Keratinocyte (primary cell): ENCODE measurements at regions not wholly inside any gene's neighbourhood (a gene's known extent, or its start where the extent isn't known, plus 50 kb on each side); places are given as distances from the start of the nearest gene placed in this dataset.

Experiments
- DNase-seq: peaks from one replicate; pipeline ENCODE4 v3.0.0-alpha.2; 2011; ENCODE audit warnings: low read depth, missing footprints, low spot score
- FAIRE-seq: peaks from 2 replicates; lab custom pipeline; 2011; peaks lifted over from hg19 to GRCh38; lab: Jason Lieb, UNC
- H2AFZ ChIP-seq: 2 replicates; pipeline ENCODE4 v1.6.0; 2012; ENCODE audit warnings: low read length, control low read depth, inconsistent platforms; ENCODE audit not compliant: control insufficient read depth
- H3K27ac ChIP-seq: 2 replicates; pipeline ENCODE4 v1.5.1; 2011; ENCODE audit warnings: low read length; ENCODE audit not compliant: control insufficient read depth, insufficient read depth
- H3K27me3 ChIP-seq: 3 replicates; pipeline ENCODE4 v1.6.0; 2011; ENCODE audit warnings: low read length; ENCODE audit not compliant: control insufficient read depth, insufficient read depth; ENCODE audit errors: extremely low read depth
- H3K36me3 ChIP-seq, 2 experiments: 2 replicates in 1 of 2; 3 replicates in 1 of 2; pipeline ENCODE4 v1.5.1; 2011; ENCODE audit warnings: low read length in 2 of 2, mild to moderate bottlenecking in 1 of 2; ENCODE audit not compliant: control insufficient read depth in 2 of 2, insufficient read depth in 2 of 2; ENCODE audit errors: extremely low read depth in 1 of 2
- H3K4me1 ChIP-seq: 3 replicates; pipeline ENCODE4 v1.5.1; 2011; ENCODE audit warnings: low read length; ENCODE audit not compliant: control insufficient read depth, insufficient read depth; ENCODE audit errors: extremely low read depth
- H3K4me2 ChIP-seq: 3 replicates; pipeline ENCODE4 v1.6.0; 2011; ENCODE audit warnings: low read depth, low read length; ENCODE audit not compliant: control insufficient read depth, insufficient read depth; ENCODE audit errors: extremely low read depth
- H3K4me3 ChIP-seq, 3 experiments: fragments of 200-600 bp in 1 of 3; sonication (generic) in 1 of 3; 2 replicates in 2 of 3; 3 replicates in 1 of 3; pipeline ENCODE4 v1.5.1; 2011 to 2016; ENCODE audit warnings: low read length in 3 of 3, mild to moderate bottlenecking in 3 of 3, control low read depth in 2 of 3, inconsistent platforms in 1 of 3, low read depth in 1 of 3, mixed read lengths in 1 of 3, mixed run types in 1 of 3, moderate library complexity in 1 of 3; ENCODE audit not compliant: control insufficient read depth in 2 of 3, insufficient read depth in 2 of 3; ENCODE audit errors: extremely low read depth in 1 of 3
- H3K79me2 ChIP-seq: 2 replicates; pipeline ENCODE4 v1.6.0; 2012; ENCODE audit warnings: low read length; ENCODE audit not compliant: control insufficient read depth, insufficient read depth
- H3K9ac ChIP-seq: 3 replicates; pipeline ENCODE4 v1.6.0; 2011; ENCODE audit warnings: low read length; ENCODE audit not compliant: control insufficient read depth, insufficient read depth; ENCODE audit errors: extremely low read depth
- H3K9me1 ChIP-seq: 3 replicates; pipeline ENCODE4 v1.6.0; 2011; ENCODE audit warnings: low read length; ENCODE audit not compliant: control insufficient read depth, insufficient read depth; ENCODE audit errors: extremely low read depth
- H3K9me3 ChIP-seq: 2 replicates; pipeline ENCODE4 v1.5.1; 2012; ENCODE audit warnings: low read depth, low read length; ENCODE audit not compliant: control insufficient read depth
- H4K20me1 ChIP-seq: 3 replicates; pipeline ENCODE4 v1.6.0; 2011; ENCODE audit warnings: low read length; ENCODE audit not compliant: control insufficient read depth, insufficient read depth; ENCODE audit errors: extremely low read depth
- EZH2 ChIP-seq: IDR thresholded peaks from one replicate; pipeline ENCODE4 v1.6.1; 2012; ENCODE audit warnings: inconsistent platforms, mild to moderate bottlenecking, low read length, moderate library complexity
- dilution Hi-C: fragments of 300-500 bp; cut with MboI; formaldehyde crosslinking; loops from one replicate; pipeline ENCODE4 v1.7.0; 2020; ENCODE audit warnings: low sequenced_read_pairs; ENCODE audit not compliant: extremely low pct_ligation_motif_present
- TF ChIP-seq, protein P1 (sequence below), 3 experiments: IDR thresholded peaks in 1 of 3; conservative IDR thresholded peaks in 1 of 3; optimal IDR thresholded peaks in 1 of 3; 2 replicates in 2 of 3; 3 replicates in 1 of 3; pipeline versions ENCODE3 to v1.5.1; 2011; ENCODE audit warnings: low read length in 3 of 3, mild to moderate bottlenecking in 3 of 3, moderate library complexity in 2 of 3, control low read depth in 1 of 3, inconsistent platforms in 1 of 3; ENCODE audit not compliant: insufficient read depth in 2 of 3; ENCODE audit errors: extremely low read depth in 1 of 3

DNA sequence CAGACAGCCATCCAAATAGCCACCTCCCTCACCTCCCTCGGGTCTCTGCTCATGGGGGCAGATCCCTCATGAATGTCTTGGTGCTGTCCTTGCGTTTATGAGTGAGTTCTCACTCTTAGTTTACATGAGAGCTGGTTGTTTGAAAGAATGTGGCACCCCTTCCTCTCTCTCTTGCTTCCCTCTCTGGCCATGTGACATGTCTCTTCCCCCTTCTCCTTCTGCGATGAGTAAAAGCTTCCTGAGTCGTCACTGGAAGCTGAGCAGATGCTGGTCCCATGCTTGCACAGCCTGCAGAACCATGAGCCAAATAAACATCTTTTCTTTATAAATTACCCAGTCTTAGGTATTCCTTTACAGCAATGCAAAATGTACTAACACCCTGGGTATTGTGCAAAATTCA, 208.7 kb downstream of the LACC1 start:
- Histone ChIP-seq H3K79me2 (no peaks in the 10 kb centered on the region), H3K4me1 (no peaks in the 10 kb centered on the region), H3K36me3 (no peaks in the 10 kb centered on the region), H3K27ac (no peak overlapping the region), H4K20me1 (no peaks in the 10 kb centered on the region), H3K27me3 (no peaks in the 10 kb centered on the region), H3K4me3 (no peak overlapping the region), H2AFZ (no peak overlapping the region), H3K9me1 (no peaks in the 10 kb centered on the region), H3K9me3 (no peaks in the 10 kb centered on the region), H3K4me2 (no peak overlapping the region), H3K9ac (no peak overlapping the region)
- dilution Hi-C loops = no loop called here
- TF ChIP-seq, protein P1, sequence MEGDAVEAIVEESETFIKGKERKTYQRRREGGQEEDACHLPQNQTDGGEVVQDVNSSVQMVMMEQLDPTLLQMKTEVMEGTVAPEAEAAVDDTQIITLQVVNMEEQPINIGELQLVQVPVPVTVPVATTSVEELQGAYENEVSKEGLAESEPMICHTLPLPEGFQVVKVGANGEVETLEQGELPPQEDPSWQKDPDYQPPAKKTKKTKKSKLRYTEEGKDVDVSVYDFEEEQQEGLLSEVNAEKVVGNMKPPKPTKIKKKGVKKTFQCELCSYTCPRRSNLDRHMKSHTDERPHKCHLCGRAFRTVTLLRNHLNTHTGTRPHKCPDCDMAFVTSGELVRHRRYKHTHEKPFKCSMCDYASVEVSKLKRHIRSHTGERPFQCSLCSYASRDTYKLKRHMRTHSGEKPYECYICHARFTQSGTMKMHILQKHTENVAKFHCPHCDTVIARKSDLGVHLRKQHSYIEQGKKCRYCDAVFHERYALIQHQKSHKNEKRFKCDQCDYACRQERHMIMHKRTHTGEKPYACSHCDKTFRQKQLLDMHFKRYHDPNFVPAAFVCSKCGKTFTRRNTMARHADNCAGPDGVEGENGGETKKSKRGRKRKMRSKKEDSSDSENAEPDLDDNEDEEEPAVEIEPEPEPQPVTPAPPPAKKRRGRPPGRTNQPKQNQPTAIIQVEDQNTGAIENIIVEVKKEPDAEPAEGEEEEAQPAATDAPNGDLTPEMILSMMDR (optimal IDR thresholded peaks at IDR 0.05 in 1 of 3, IDR thresholded peaks at IDR 0.05 in 1 of 3, conservative IDR thresholded peaks at IDR 0.05 in 1 of 3; ENCODE audit: extremely low read depth in 1 of 3, insufficient read depth in 2 of 3, low read length in 3 of 3) = no peak
- TF ChIP-seq EZH2 = no peak
- DNase-seq (no peak), FAIRE-seq (no peak)

DNA sequence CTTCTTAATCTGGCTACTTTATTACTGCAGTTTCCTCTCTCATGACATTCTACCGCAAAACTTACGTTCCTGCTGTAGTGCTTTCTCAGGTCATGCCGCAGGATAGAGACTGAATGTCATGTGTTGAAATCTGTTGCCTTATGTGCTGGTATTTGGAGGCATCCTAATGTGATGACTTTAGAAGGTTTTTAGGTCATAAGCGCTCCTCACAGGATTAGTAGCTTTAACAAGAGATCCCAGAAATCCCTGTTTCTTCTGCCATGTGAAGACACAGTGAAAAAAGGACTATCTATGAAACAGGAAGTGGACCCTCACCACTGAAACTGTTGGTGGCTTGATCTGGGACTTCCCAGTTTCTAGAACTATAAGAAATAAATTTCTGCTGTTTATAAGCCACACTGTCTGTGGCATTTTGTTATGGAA, 209.3 kb downstream of the LACC1 start:
- DNase-seq = no peak
- Histone ChIP-seq H2AFZ (no peak overlapping the region), H3K9ac (no peak overlapping the region), H3K27me3 (no peaks in the 10 kb centered on the region), H3K9me1 (no peaks in the 10 kb centered on the region), H3K4me1 (no peaks in the 10 kb centered on the region), H3K4me2 (no peak overlapping the region), H4K20me1 (no peaks in the 10 kb centered on the region), H3K79me2 (no peaks in the 10 kb centered on the region), H3K9me3 (no peaks in the 10 kb centered on the region), H3K27ac (no peak overlapping the region), H3K4me3 (no peak overlapping the region), H3K36me3 (no peaks in the 10 kb centered on the region)
- no peak for FAIRE-seq
- dilution Hi-C loops = no loop called here
- TF ChIP-seq, protein P1 (optimal IDR thresholded peaks at IDR 0.05 in 1 of 3, IDR thresholded peaks at IDR 0.05 in 1 of 3, conservative IDR thresholded peaks at IDR 0.05 in 1 of 3; ENCODE audit: extremely low read depth in 1 of 3, insufficient read depth in 2 of 3, low read length in 3 of 3) = no peak
